SKM-1 (cell line): ENCODE measurements at regions not wholly inside any gene's neighbourhood (a gene's known extent, or its start where the extent isn't known, plus 50 kb on each side); places are given as distances from the start of the nearest gene placed in this dataset.

Source experiments
- DNase-seq: peaks from one replicate; lab custom pipeline; 2025; ENCODE audit not compliant: unreplicated experiment; lab: John Stamatoyannopoulos, UW

GRCh38 chr21:16596369-16596768 lies 866.6 kb downstream of the USP25 start:
- DNase-seq = no peak

GRCh38 chr21:16597753-16598152 lies 868.0 kb downstream of the USP25 start:
- no peak for DNase-seq

GRCh38 chr21:16605597-16605996 lies 875.8 kb downstream of the USP25 start:
- no peak for DNase-seq

- DNase-seq = no peak
Measured at GRCh38 chr21:16606271-16606670, 876.5 kb downstream of the USP25 start.

GRCh38 chr21:16608209-16608830 lies 878.5 kb downstream of the USP25 start:
- DNase-seq = no peak

GRCh38 chr21:16619281-16619680 lies 889.5 kb downstream of the USP25 start:
- no peak for DNase-seq

- no peak for DNase-seq
Measured at GRCh38 chr21:16620786-16621320, 891.1 kb downstream of the USP25 start.

GRCh38 chr21:16624479-16625118 lies 888.2 kb upstream of the CXADR start:
- no peak for DNase-seq

- DNase-seq = no peak
Measured at GRCh38 chr21:16625491-16625890, 887.4 kb upstream of the CXADR start.

- no peak for DNase-seq
Measured at GRCh38 chr21:16633831-16634459, 878.9 kb upstream of the CXADR start.

- DNase-seq = no peak
Measured at GRCh38 chr21:16634515-16634914, 878.3 kb upstream of the CXADR start.

- no peak for DNase-seq
Measured at GRCh38 chr21:16640297-16641027, 872.4 kb upstream of the CXADR start.

- no peak for DNase-seq
Measured at GRCh38 chr21:16642353-16642752, 870.5 kb upstream of the CXADR start.

GRCh38 chr21:16644685-16645084 lies 868.2 kb upstream of the CXADR start:
- no peak for DNase-seq

- DNase-seq = no peak
Measured at GRCh38 chr21:16650714-16651366, 862.0 kb upstream of the CXADR start.

GRCh38 chr21:16651956-16652355 lies 860.9 kb upstream of the CXADR start:
- DNase-seq = no peak

GRCh38 chr21:16663436-16663835 lies 849.4 kb upstream of the CXADR start:
- no peak for DNase-seq

GRCh38 chr21:16667395-16667794 lies 845.4 kb upstream of the CXADR start:
- no peak for DNase-seq

GRCh38 chr21:16674949-16675348 lies 837.9 kb upstream of the CXADR start:
- DNase-seq = no peak

GRCh38 chr21:16676391-16676790 lies 836.5 kb upstream of the CXADR start:
- DNase-seq = no peak
